Right forelimb (tissue), 1 donor: ENCODE measurements at regions not wholly inside any gene's neighbourhood (a gene's known extent, or its start where the extent isn't known, plus 50 kb on each side); places are given as distances from the start of the nearest gene placed in this dataset.

Experiments used
- DNase-seq: peaks from one replicate; pipeline ENCODE4 v3.0.0-alpha.2; 2018

DNA sequence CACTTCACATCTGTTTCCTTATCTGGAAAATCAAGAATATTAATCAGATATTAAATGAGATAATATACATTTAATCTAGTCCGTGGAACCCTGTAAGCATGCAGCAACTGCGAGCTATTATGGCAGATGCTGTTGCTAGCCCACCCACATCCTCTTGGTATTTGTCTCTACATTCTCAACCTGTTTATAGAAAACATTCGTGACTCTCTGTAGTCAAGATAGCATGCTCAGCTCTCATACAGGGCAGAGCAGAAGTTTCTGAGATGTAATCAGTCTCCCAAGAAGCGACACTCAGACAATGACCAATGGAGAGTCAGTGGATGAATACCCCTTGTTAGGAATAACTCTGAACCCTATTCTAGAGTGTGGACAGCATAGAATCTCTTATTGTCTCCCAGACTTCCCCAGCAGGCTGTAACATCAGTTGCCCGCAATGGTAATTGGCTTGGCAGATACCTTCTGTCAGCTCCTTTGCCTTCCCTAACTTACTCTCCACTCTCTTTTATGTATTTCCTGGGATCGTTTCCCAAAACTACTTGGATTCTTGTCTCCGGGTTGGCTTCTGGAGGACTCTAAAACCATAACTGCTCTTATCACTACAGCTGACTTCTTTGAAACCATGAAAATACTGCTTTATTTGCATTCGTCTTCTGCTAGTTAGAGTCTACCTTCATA lies 400.7 kb upstream of the TNP1 start:
- DNase-seq = no peak

DNA sequence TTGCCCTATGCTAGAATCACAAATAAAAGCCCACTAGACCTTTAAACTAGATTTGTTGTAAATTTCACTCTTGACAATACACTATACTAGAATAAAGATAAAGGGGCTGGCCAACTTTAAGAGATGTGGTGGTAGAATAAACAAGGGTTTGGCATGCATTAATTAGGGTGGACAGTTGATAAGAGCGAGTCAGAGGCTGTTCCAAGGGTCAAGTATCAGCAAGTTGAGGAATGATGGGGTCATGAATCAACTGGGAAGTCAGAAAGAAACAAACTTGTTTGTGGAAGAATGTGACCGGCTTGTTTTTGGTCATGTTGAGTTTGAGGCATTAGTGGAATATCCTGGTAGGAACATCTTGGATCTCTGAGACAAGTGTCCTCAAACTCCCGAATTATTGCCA lies 398.3 kb upstream of the TNP1 start:
- DNase-seq = no peak

DNA sequence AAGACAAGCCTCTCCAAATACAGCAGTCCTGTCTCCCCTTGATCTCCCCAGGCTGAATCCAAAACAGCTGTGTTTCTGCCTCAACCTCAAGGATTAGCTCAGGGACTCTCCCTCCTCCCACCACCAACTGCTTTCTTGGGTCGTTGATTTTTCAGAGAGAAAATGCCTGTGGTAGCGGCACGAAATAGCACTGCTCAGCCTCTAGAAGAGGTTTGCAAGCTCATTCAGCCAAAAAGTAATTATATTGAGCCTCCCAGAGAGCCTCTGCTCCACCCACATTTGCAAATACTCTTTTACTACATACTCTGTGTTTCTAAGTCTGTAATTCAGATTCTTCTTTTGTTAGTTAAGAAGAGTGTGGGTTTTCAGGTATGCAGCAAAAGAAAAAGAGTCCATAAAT lies 396.4 kb upstream of the TNP1 start:
- no peak for DNase-seq

DNA sequence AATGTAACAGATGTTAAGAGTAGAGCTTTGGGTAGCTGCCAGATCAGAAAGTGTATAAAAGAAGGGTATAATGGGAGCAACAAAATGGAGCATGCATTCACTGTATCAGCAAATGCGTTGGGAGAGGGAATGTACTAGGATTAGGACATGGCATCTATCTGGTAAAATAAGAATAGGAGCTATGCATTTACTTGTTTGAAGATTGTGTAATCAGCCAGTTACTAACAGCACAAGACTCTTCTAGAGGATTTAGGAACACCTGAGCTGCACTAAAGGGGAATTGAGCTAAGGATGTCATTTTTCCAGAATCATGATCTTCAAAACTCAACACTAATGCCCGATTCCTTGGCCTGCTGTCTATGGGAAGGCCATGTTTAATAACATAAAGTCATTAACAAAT lies 394.2 kb upstream of the TNP1 start:
- no peak for DNase-seq

DNA sequence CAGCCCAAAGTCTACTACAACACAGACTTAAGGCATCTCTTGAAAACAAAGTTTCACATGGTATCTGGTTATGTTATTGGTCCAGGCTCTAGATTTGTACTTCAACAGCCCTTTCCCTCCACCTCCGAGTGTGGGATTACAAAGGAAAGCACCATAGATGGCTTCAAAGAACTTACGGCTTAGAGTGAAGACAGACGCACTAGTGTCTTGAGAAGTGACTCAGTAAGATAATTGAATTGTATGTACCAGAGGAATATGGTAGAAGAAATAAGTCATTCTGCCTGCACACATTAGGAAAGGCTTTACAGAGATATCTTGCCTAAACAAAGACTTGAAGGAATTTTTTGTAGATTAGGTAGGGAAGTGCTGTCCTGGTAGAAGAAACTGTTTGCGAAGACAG lies 392.3 kb upstream of the TNP1 start:
- no peak for DNase-seq

DNA sequence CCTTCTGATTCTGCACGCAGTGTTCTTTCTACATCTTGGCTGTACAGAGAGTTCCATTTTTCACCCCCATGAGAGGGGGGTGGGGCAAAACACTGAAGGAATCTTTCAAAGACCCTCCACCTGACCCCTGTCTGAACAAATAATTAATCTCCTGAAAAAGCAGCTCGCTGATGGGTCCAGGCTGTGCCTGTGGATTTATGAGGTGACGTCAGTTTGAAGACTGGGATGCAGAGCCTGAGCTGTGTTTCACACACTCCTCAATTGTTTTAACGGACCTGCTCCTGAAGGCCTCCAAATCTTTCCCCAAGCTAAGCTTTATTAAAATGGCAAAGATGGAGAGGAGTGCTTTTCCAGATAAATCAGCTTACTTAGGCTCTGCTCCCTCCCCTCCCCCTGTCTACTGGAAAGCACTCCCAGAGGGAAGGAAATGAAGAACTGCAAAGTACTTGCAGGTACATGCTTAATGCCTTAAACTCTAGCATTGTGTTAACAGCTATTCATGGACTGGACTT lies 390.2 kb upstream of the TNP1 start:
- DNase-seq = peak; percentile 74

DNA sequence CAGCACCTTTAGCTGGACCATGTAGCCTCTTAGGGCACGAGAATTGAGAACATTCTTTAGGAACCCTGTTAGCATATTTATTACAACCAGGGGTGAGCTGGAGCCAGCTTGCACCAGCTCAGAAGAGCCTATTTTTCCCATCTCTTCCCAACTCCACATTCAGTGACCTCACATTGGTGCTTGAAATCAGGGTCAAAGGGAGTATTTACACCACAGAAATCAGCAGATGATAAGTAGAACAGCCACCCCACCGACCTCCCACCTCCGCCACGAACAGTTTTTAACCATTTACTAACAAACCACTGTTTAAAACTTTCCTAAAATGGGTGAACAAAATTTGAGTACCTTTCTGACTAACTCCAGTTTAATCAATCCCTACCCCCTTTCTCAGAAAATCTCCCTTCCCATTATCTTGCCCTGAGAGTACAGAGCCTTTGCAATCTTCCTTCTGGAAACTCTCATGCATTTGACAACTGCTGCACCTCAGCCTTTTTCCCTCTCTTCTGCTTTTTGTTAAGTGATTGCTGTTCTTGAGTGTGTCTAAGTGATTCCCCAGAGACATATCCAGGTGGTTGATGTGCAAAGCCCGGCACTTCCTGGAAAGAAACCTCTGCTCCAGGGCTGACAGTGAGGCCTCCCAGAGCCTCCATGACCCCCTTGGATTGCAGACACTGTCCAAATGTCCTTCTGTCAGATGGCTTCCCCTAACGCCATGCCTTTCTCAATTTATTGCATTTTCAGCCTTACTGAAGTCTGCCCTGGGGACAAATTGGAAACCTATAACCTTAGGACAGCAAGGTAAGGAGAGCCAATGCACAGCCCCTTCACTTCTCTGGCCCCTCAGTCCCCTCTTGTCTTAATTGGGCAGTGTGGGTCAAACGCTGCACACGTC lies 389.5 kb upstream of the TNP1 start:
- DNase-seq = peak; percentile 53

DNA sequence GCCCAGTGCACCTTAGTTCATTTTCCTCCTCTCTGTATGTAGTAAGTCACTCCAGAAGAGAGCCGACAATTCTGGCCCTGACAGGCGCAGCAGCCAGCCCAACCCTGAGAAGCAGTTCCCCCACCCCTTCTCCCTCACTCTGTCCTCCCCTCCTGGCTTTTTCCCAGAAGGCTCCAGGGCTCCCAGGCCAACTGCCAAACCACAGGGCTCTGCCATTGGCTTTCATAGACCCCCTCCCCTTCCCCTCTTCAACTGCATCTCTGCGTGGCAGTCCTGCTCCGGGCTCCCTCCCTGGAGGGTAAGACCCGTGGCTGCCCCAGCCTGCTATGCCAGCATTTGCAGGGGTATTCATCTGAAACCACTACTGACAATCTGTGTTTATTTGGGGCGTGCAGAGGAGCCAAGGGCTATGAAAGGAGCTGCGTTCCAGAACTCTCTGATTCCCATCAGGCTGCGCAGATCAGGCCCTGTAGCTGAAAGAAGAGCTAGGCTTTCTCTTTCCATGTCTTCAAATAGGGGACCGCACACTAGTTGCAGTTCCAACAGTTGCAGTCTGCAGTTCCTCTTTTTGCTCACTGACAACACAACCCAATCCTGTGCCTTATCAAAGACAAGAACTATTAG lies 388.6 kb upstream of the TNP1 start:
- DNase-seq = peak; percentile 92

DNA sequence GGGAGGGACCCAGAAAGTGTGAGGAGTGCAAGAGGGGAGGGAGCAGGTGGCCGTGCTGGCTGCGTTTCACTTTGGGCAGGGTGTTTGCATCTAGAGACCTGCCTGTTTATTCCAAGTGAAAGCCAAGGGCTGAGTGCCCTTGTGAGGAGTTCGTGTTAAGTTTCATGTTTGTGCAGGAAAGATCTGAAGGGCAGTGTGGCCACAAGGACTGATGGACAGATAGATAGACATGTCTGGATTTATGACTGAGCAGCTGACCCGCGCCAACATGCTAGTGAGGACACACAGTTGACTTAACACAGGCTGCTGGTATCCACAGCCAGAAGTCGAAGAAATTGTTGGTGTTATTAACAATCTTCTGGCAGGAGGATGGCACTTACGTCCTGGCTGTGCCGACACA lies 387.6 kb upstream of the TNP1 start:
- no peak for DNase-seq

DNA sequence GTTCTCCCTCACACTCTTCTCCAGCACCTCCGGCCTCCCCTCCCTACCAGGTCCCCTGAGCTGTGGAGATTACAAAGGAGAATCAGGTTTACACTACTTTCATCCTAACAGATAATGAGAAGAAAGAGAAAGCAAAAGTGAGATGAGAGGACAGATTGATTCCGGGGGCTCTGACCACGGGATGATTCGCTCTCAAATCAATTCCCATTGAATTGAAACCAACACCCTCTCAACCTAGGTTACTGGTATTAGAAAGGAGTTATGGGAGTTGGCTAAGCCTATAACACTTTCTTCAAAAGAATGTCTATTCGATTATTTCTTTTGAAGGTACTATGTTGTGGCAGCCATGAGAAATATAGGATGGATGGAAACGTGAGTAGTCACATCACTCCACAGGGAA lies 386.2 kb upstream of the TNP1 start:
- DNase-seq = no peak

DNA sequence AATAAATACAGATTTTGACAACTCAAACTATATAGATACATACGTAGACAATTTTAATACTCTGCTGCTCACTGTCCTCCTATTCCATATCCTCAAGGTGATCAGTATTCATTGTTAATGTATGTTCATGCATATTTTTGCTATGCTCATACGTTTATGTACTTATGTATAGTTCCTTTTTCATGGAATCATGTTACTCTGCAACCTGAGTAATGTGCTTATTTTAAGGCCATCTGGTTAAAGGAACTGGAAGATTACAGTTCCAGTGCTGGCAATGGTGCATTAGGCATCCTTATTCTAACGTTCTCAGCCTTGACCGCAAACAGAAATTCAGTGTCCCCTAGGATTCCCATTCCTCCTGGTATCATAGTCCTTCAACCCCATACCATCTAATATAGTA lies 385.0 kb upstream of the TNP1 start:
- DNase-seq = no peak

DNA sequence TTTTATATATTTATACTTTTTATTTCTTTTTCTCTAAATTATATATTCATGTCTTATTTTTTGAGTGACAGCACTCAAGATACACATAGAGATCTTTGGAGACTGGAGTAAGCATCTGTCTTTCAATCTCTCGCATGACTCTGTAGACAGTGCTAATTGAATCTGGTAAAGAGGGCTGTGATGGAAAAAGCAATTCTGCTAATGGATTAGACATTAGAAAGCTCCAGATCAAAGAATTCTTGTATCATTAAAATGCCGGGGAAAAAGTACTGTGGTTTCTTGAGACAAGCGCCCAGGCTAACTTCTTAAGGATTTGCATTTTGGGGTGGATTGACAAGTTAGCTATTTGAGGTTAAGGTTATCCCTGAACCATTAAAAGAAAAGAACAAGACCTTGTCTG lies 383.1 kb upstream of the TNP1 start:
- no peak for DNase-seq

DNA sequence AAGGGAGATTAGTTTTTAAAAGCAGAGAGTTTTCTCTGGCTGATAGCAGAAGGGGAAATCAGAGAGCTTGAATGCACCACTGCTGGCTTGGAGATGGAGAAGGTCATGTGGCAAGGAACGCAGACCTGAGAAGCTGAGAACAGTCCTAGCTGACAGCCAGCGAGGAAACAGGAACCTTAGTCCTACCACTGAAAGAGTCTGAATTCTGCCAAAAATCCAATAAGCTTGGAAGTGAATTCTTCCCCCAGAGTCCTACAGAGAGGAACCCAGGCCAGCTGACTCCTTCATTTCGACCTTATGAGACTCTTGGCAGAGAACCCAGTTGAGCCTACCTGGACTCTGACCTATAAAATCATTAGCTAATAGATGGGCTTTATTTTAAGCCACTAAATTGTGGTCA lies 371.9 kb upstream of the TNP1 start:
- DNase-seq = no peak

DNA sequence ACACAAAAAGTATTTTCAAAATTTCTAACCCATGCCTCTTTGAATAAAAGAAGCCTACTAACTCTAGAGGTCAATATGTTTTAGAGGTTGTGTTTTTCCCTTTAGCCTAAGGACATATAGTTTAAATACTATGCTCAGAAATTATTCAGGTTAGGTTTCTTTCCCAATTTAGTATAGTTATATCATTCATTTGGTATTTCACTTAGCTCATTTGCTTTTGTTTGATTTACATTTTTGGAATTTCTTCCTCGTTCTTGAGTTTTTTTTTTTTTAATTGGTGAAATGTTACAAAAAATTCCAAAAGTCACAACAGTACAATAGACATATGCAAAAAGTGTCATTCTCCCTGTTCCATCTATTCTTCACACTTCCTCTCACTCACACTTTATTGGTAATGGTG lies 371.3 kb upstream of the TNP1 start:
- DNase-seq = no peak

DNA sequence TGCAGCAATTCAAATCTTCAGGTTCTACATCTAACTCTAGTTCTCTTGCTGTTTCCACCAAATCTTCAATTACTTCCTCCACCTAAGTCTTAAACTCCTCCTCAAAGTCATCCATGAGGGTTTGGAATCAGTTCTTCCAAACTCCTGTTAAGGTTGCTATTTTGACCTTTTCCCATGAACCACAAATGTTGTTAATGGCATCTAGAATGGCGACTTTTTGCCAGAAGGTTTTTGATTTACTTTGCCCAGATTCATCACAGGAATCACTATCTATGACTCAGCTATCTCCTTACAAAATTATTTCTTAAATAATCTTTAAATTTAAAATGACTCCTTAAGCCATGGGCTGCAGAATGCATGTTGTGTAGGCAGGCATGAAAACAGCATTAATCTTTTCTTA lies 368.9 kb upstream of the TNP1 start:
- no peak for DNase-seq

DNA sequence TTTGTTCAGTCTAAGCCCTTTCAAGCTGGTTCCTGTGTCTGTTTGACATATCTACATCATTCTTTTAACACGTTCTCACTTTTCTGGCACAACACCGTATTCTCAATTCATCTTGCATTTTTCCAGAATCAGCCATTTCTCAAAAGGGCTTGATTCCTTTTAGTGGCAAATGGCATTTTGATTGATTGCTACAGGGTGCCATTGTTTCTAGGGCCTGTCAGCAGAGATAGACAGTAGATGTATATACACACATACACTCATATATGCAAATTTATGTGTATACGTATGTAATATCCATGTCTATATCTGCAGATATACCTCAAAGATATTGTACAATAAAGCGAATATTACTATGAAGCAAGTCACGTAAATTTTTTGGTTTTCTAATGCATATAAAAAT lies 367.9 kb upstream of the TNP1 start:
- DNase-seq = no peak

DNA sequence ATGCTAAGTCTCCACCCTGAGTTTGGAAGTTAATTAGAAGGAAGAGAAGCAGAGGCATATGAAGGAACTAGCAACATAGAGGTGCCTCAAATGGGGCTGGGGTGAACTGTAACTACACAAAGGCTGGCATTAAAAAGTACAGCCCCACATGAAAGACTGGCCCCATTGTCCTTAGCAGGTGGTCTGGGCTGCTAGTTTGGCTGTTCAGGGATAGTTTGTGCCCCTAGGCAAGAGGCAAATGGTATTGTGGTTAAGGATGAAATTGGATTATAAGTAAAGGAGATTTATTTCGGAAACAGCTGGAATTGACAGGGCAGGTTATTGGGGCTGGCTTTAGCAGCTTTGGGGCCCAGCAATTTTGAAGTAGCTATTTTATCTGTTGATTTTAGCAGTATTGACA lies 365.7 kb upstream of the TNP1 start:
- no peak for DNase-seq

DNA sequence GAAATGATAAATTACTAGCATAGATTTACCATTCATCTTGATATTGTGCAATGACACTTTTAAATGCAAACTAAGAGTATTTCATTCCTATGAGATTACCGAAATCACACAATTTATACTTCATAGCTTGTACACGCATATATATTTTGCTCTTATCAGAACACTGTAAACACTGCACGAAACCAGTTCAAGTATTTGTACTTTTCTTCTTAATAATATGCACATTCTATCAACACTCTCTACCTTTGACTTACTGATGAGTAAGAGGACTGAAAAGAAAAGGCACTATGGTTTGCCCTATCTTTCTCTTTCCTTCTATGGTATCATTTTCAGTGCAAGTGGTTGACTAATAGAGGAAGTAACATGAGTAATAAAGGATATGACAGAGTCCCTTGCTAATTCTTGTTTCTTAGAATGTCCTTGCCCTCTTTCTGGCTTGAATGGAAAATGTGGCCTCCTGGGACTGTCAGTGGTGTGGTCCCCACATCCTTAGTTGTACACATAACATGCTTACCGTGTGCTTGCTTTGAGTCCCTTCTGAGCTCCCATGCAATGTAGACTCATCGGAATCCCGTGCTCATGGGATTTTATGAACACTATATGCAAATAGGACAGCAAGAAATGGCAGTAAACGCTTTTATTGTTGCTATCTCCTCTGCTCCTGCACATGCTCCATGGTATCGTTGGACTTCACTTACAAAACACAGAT lies 363.5 kb upstream of the TNP1 start:
- DNase-seq = no peak

DNA sequence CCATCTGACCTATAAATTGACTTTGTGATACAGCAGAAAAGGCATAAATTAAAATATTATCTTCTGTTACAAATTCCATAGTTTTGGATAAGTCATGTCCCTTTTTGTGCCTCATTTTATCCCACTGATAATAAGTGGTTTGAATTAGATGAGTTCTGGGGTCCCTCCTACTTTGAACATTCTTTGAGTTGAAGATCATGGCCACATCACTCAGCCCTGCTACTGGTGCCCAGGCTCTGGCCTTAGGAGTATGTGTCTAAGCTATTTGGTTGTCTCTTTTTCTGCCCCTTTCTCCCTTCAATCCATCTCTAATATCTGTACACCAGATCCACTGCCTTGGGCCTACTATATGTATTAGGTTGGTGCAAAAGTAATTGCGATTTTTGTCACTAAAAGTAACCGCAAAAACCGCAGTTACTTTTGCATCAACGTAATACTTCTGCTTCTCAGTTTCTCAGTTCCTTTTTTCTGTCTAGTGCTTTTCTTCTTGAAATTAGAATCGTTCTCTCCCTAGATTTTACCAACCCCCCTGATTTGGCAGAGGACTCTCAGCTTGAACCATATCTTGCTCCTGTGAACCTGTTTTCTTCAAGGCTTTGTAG lies 362.5 kb upstream of the TNP1 start:
- no peak for DNase-seq

DNA sequence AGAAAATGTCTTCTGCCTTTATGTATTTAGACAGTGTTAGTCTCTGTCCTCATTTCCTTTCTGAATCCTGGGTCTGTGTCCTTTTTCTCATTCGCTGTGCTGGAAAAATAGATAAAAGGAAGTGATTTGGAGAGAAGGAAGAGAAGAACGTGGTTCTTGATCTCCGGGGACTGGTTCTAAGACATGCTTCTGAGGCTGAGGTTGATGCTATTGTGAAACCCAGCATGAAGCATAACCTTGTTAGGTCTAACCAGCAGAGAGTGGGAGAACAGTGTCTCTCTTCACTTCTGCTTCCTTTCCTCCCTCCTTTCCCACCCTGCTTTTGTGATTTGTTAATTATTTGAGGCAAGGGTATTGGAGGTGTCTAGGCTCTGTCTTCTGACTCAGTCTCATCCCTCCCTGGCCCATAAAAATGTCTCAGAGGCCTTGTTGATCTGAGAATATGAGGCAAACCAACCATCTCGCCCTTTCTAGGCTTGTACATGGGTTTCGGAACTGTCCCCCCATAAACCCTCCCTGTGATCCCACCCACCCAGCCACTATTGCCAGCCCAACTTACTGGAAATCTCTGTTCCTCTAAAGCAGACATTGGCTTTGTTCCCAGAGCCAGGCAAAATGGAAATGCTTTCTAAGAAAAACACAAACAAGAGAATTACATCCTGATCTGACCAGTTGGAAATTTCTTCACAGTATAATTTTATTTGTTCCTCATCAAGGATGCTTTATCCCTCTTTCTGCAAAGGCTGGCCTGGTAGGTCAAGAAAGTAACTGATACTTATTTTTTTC lies 360.6 kb upstream of the TNP1 start:
- DNase-seq = no peak

DNA sequence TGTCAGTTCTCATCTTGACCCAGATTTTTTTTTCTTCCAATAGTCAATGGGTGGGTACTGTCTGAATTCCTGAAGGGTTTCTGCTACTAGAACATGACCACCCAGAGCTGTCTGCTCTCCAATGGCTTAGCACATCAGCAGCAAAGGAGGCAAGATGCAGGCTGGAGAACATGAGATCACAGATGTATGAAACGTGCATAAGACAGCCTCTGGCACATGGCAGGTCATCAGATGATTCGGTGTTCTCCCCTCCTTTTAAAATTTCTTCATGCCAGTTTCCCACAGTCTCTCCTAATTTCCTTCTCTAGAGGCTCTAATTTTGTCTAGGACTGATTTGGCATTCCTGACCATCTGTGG lies 359.3 kb upstream of the TNP1 start:
- no peak for DNase-seq
